UCSD-AML1 (cell line): ENCODE measurements at regions not wholly inside any gene's neighbourhood (a gene's known extent, or its start where the extent isn't known, plus 50 kb on each side); places are given as distances from the start of the nearest gene placed in this dataset.
"Not testable (repeated sequence)": the region's sequence is repeated elsewhere in the genome, so short reads cannot be mapped to it uniquely, and the experiment has no call there.

Experiments used
- DNase-seq: peaks from one replicate; lab custom pipeline; 2025; ENCODE audit not compliant: unreplicated experiment; lab: John Stamatoyannopoulos, UW

DNA sequence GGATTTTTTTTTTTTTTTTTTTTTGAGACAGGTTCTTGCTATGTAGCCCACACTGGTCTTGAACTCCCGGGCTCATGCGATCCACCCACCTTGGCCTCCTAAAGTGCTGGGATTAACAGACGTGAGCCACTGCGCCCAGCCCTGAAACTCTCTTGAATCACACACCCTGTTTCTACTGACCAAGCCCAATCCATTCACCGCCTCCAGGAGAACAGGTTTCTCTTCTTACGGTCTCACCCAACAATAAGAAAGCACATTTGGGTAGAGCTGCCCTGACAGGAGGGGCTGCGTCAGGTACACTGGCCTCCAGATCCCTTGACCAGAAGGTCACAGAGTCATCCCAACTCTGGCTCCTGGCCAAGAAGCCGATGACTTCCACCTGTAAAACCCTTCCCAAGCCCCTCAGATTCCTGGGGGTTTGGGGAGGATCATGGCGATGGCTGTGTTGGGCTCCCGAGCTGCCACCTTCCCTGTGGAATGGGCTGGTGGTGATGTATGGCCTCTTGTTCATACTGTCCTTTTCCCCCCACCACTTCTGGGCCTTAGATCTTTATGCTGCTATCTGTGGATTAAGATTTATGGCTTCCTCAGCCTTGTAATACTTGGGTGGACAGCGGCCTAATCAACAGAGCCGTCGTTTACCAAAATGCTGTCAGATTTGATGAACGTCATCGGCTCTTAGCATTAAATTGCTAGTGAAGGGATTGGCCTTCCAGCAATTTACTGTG lies 89.1 kb downstream of the KATNIP start:
- no peak for DNase-seq

- peak; percentile 26 for DNase-seq
Observed at GRCh38 chr16:27639561-27640276, 89.8 kb downstream of the KATNIP start.

- DNase-seq: no peak
Observed at GRCh38 chr16:27640277-27640600, 90.3 kb downstream of the KATNIP start.

DNA sequence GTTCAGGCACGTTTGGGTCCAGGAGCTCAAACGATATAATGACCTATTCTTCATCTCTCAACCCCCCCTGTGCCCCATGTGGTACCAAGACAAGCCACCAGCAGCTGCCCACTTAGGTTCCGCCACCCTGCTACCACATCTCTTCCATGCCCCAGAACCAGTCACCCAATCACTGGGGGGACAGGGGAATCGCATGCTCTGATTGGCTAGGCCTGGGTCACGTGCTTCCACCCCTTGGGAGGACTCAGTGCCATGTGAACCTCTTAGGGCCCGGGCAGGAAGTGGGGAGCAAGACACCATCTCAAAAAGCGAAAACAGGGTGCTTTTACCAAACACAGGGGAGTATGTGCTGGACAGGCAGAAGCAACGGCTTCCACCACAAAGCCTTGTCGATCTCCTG lies 91.3 kb downstream of the KATNIP start:
- DNase-seq: no peak

DNA sequence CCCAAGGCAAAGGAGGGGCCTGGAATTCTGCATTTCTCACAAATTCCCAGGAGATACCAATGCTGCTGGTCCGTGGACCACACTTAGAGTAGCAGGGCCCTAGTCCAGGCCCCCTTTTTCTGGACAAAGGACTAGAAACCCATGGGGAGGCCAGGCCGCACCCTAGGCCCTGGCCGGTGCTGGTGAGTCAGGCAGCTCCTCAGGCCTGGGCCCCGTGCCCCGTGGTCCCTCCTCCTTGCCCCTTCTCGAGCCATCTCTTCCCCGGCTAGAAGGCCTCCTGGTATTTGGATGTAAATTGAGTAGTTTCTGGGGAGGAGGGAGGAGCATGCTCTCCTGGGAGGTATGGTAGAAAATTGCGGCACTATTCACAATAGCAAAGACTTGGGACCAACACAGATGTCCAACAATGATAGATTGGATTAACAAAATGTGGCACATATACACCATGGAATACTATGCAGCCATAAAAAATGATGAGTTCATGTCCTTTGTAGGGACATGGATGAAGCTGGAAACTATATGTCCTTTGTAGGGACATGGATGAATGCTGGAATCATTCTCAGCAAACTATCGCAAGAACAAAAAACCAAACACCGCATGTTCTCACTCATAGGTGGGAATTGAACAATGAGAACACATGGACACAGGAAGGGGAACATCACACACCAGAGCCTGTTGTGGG lies 91.9 kb downstream of the KATNIP start:
- not testable (repeated sequence) for DNase-seq

- no peak for DNase-seq
Observed at GRCh38 chr16:27642756-27643155, 92.8 kb downstream of the KATNIP start.

DNA sequence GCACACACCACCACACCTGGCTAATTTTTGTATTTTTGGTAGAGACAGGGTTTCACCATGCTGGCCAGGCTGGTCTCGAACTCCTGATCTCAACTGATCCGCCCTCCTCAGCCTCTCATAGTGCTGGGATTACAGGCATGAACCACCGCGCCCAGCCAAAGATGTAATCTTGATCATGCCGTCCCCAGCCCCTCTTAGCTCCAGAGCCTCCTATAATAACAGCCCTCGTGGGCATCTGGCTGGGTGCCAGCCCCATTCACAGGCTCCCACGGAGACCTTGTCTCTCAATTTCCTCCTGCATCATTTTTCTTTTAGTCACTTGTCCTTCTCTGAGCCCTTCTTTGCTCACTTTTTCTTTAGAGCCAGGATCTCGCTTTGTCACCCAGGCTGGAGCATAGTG lies 94.2 kb downstream of the KATNIP start:
- DNase-seq: no peak

GRCh38 chr16:27645396-27645795 lies 95.5 kb downstream of the KATNIP start:
- DNase-seq: no peak

- DNase-seq: peak; percentile 47
Observed at GRCh38 chr16:27646806-27647205, 96.9 kb downstream of the KATNIP start.

DNA sequence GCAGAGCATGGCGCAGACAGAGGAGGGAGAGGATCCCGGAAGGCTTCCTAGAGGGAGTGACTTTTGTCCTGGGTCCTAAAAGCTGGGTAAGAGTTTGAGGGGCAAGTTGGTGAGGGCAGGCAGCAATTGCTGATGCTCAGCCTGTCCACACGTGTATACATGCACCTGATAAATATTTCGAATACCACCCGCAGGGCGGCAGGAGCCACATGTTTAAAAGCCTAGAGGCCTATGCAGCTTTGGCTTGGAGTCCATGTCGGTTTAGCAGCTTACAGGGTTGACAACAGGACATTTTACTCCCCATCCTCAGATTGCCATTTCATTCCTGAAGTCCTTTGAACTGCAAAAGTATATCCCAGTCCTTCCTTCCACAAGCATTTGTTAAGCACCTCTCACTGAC lies 99.1 kb downstream of the KATNIP start:
- no peak for DNase-seq

GRCh38 chr16:27650073-27650701 lies 100.2 kb downstream of the KATNIP start:
- no peak for DNase-seq

DNA sequence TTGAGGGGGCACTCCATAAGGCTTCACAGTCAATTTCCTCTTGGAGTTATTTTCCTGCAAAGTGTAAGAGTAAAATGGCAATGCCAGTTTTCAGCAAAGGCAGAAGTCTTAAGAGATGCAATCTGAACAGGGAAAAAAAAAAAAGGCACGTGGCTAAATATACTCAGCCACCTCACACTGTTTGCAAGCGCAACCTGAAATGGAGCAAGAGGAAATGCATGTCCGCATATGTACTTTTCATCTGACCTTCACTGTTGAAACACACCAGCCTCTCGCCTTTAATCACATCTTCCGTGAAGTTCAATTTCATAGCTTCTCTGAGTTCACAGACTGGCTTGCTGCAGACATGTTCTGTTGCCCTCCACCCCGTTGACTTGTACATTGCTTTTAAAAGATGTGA lies 101.4 kb downstream of the KATNIP start:
- no peak for DNase-seq

DNA sequence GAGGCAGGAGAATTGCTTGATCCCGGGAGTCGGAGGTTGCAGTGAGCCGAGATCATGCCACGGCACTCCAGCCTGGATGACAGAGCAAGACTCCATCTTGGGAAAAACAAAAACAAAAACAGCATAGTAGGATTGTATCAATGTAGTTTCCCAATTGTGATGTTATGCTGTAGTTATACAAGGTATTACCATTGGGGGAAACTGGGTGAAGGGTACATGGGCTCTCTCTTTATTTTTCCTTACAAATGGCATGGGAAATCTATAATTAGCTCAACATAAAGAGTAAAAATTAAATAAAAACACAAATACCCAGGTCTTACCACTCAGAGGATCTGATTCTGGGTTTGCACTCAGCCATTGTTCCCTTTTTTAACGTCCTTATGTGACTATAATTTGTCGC lies 107.9 kb downstream of the KATNIP start:
- DNase-seq: no peak

- no peak for DNase-seq
Observed at GRCh38 chr16:27660507-27660906, 110.6 kb downstream of the KATNIP start.

DNA sequence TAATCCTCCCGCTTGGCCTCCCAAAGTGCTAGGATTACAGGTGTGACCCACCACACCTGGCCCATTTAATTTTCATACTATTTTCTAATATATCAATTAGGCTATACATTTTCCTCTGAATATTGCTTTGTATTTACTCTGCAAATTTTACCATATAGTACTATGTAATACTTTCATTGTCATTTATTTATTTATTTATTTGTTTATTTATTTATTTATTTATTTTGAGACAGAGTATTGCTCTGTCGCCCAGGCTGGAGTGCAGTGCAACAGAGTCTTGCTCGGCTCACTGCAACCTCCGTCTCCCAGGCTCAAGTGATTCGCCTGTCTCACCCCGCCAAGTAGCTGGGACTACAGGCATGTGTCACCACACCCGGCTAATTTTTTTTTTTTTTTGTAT lies 113.3 kb downstream of the KATNIP start:
- DNase-seq: not testable (repeated sequence)

- DNase-seq: no peak
Observed at GRCh38 chr16:27665881-27666280, 115.9 kb downstream of the KATNIP start.

DNA sequence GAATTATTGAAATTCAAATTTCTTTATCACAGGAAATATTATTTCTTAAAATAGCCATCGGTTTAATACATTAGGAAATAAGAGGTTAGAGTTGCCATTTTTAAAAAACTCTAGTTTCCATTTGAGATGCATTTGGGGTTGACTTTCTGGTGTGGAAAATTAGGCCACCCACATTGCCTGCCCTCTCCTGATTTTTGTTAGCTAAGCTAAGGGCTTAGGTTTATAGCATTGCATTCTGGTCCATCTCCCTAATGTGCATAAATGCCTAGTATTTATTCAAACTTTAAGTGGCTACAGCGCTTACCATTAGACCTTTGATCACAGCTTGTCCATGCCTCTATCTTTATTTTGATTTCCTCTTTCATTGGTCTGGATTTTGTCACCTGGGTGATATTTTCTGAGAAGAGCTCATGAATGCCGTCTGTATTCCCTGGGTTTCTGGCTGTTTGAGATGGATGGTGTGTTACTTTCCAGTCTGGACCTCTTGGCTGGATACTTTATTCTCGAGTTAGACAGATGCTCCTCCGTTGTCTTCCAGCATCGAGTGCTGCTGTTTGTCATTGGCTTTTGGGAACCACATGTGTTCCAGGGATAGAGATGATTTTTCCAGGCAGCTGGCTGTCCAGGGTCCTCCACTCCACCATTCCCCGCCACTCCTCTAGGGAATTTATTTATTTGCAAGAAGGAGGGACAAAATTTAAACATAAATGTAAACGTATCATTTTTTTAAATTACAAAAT lies 120.3 kb downstream of the KATNIP start:
- DNase-seq: no peak

GRCh38 chr16:27671410-27671809 lies 121.5 kb downstream of the KATNIP start:
- DNase-seq: no peak

DNA sequence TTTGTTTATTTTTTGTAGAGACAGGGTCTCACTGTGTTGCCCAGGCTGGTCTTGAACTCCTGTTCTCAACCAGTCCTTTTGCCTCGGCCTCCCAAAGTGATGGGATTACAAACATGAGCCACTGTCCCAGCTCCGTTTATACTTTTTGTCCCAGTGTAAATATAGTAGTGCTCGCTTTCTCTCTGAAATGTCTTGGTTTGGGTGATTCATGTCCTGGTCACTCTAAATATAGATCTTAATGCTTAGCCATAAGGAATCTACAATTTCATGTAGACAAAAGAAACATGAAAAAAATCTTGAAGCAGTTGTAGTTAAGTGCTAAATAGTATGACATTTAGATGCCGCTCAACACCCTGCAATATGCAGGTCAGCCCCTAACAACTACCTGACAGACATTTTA lies 126.9 kb downstream of the KATNIP start:
- no peak for DNase-seq

DNA sequence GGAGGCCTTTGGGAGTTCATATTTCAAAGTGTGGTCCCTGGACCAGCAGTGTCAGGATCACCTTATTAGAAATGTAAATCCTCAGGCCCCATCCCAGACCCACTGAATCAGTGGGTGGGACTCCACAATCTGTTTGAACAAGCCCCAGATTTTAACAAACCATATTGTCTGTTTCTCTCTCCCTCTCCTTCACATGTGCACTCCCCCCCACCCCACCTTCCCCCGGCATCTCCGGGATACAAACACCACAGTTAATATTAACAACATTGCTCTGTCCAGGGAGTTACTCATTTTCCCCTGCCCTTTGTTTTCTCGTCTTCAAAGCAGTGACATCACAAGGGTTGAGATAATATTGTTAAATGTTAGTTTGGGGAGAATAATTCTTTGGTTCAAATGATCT lies 127.3 kb downstream of the KATNIP start:
- DNase-seq: no peak

DNA sequence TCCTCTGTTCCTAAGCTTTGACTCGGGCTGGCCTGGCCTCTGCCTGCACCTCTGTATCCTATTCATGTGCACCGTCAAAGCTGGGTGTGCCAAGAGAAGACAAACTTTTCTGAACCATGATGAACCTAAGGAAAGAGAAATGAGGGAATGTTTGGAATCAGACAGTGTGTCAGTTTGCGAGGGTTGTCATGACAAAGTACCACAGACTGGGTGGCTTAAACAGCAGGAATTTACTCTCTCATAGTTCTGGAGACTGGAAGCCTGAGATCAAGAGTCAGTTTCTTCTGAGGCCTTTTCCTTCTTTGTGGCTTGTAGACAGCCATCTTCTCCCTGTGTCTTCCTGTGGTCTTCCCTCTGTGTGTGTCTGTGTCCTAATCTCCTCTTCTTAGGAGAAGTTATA lies 129.0 kb downstream of the KATNIP start:
- DNase-seq: no peak
